AG10803 (cell line): ENCODE measurements at regions not wholly inside any gene's neighbourhood (a gene's known extent, or its start where the extent isn't known, plus 50 kb on each side); places are given as distances from the start of the nearest gene placed in this dataset.

Source experiments
- DNase-seq: peaks from one replicate; pipeline ENCODE4 v3.0.0; 2010; ENCODE audit warnings: low read depth
- H3K4me3 ChIP-seq: 2 replicates; pipeline ENCODE4 v1.5.1; 2011; ENCODE audit warnings: mild to moderate bottlenecking, low read length, control low read depth
- CTCF ChIP-seq: conservative IDR thresholded peaks from 2 replicates; pipeline ENCODE4 v1.5.1; 2011; ENCODE audit warnings: mild to moderate bottlenecking, low read length, control low read depth, inconsistent platforms

GRCh38 chr16:26993511-26993910, 73.2 kb upstream of the C16orf82 start:
- H3K4me3 ChIP-seq, result no peak overlapping the region
- no peak for TF ChIP-seq CTCF
- peak; percentile 13 for DNase-seq

- TF ChIP-seq CTCF, result no peak
- no peak overlapping the region for H3K4me3 ChIP-seq
- DNase-seq, result peak; percentile 59
These were observed 72.8 kb upstream of the C16orf82 start for GRCh38 chr16:26993963-26994362.

DNA sequence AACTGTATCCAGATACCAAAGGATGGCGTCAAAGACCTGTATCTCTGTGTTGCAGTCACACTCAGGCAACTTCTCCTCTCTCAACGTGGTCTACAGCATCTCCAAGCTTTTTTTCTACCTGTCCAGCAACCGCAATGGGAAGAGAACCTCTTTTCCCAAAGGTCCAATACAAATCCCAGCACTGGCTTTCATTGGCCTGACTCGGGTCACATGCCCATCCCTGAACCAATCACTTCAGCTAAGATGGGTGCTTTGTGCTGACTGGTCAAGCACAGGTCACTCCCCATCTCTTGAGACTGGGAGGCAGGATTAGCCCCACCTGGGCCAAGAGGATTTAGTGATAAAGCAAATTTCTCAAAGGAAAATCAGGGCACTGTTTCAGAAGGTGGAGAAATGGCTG, 71.2 kb upstream of the C16orf82 start:
- no peak overlapping the region for H3K4me3 ChIP-seq
- TF ChIP-seq CTCF, result no peak
- DNase-seq, result no peak

DNA sequence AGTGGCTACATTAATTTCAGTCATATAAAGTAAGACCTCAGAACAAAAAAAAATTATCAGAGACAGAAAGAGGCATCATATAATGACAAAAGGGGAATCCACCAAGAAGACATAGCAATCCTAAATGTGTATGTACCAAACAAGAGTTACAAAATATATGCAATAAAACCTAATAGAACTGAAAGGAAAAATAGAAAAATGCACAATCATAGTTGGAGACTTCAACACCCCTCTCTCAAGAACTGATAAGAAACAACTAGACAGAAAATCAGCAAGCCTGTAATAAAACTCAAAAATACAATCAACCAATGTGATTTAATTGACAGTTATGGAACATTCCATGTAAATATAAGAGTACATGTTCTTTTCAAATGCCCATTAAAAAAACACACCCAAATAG, 61.3 kb upstream of the C16orf82 start:
- no peak for DNase-seq
- no peak overlapping the region for H3K4me3 ChIP-seq
- TF ChIP-seq CTCF, result no peak
